A549 (cell line): ENCODE measurements at regions not wholly inside any gene's neighbourhood (a gene's known extent, or its start where the extent isn't known, plus 50 kb on each side); places are given as distances from the start of the nearest gene placed in this dataset.

Source experiments
- ATAC-seq, 2 experiments: fragments of 200-7000 bp in 1 of 2; fragments of >200 bp in 1 of 2; cut with Nextera tagmentation in 1 of 2; cut with Tn5 transposase in 1 of 2; 3 replicates each; pipeline versions ENCODE4 v1.8.0 to v1.9.1; 2018 to 2020; ENCODE audit warnings: mild to moderate bottlenecking in 1 of 2, moderate library complexity in 1 of 2
- CTCF ChIA-PET: fragments of 300-600 bp; sonication (Branson Sonifier 250); formaldehyde crosslinking; extraction: SDS; loops from one replicate; lab custom pipeline; 2021; ENCODE audit warnings: antibody characterized with exemption, inconsistent platforms; lab: Yijun Ruan, JAX
- POLR2A ChIA-PET: fragments of 350-600 bp; formaldehyde crosslinking; extraction: SDS; loops from one replicate; lab custom pipeline; 2021; ENCODE audit warnings: antibody characterized with exemption, inconsistent platforms; lab: Yijun Ruan, JAX
- DNase-seq, 2 experiments: peaks; one replicate each; pipeline versions ENCODE4 v3.0.0 to v3.0.0-alpha.2; 2011 to 2016; ENCODE audit warnings: low read depth in 1 of 2, low spot score in 1 of 2
- FAIRE-seq: peaks from 2 replicates; lab custom pipeline; 2011; peaks lifted over from hg19 to GRCh38; lab: Jason Lieb, UNC
- H3K27ac ChIP-seq, 2 experiments: fragments of >200 bp; sonication (Bioruptor Twin); formaldehyde crosslinking; 3 replicates each; pipeline ENCODE4 v1.5.1; 2016 to 2017
- H3K4me1 ChIP-seq: fragments of >200 bp; sonication (Bioruptor Twin); formaldehyde crosslinking; 3 replicates; pipeline ENCODE4 v1.6.1; 2016
- H3K4me2 ChIP-seq: fragments of >200 bp; sonication (Bioruptor Twin); formaldehyde crosslinking; 3 replicates; pipeline ENCODE4 v1.6.1; 2016
- H3K4me3 ChIP-seq: fragments of >200 bp; sonication (Bioruptor Twin); formaldehyde crosslinking; 3 replicates; pipeline ENCODE4 v1.5.1; 2016
- H3K9me3 ChIP-seq: fragments of >200 bp; sonication (Bioruptor Twin); formaldehyde crosslinking; 3 replicates; pipeline ENCODE4 v1.6.1; 2016
- BHLHE40 ChIP-seq: IDR thresholded peaks from 2 replicates; pipeline ENCODE4 v1.6.1; 2012; ENCODE audit warnings: low read depth, low read length, inconsistent platforms
- CBX2 ChIP-seq: fragments of 200-600 bp; sonication (generic); IDR thresholded peaks from 2 replicates; pipeline ENCODE4 v1.6.1; 2016; ENCODE audit warnings: low read depth, mild to moderate bottlenecking, borderline replicate concordance
- CHD2 ChIP-seq: fragments of 150-350 bp; IDR thresholded peaks from 2 replicates; pipeline ENCODE4 v1.6.1; 2014; ENCODE audit warnings: low read length; ENCODE audit not compliant: partially characterized antibody
- EHF ChIP-seq: fragments of 250-450 bp; sonication (Bioruptor Pico); IDR thresholded peaks from 2 replicates; pipeline ENCODE4 v1.5.0; 2020; ENCODE audit warnings: mild to moderate bottlenecking
- EHMT2 ChIP-seq: fragments of 200-600 bp; sonication (generic); IDR thresholded peaks from 2 replicates; pipeline ENCODE4 v1.6.1; 2016; ENCODE audit warnings: antibody characterized with exemption, low read depth, mild to moderate bottlenecking, moderate library complexity
- EP300 ChIP-seq, 2 experiments: fragments of >200 bp; sonication (Bioruptor Twin); formaldehyde crosslinking; IDR thresholded peaks; 2 replicates in 1 of 2; 3 replicates in 1 of 2; pipeline ENCODE4 v1.6.1; 2016 to 2017
- FOSB ChIP-seq: fragments of 250-450 bp; sonication (Bioruptor Pico); IDR thresholded peaks from 2 replicates; pipeline ENCODE4 v1.5.0; 2020; ENCODE audit warnings: mild to moderate bottlenecking, moderate library complexity
- FOSL2 ChIP-seq, 2 experiments: fragments of 450-650 bp in 1 of 2; fragments of >200 bp in 1 of 2; sonication (Bioruptor Twin) in 1 of 2; formaldehyde crosslinking; IDR thresholded peaks; 2 replicates each; pipeline versions ENCODE4 v1.5.0 to v1.6.1; 2016 to 2020; ENCODE audit warnings: mild to moderate bottlenecking in 1 of 2, moderate library complexity in 1 of 2
- HES2 ChIP-seq: fragments of >200 bp; sonication (Bioruptor Twin); formaldehyde crosslinking; IDR thresholded peaks from 2 replicates; pipeline ENCODE4 v1.6.1; 2016
- HOXA7 ChIP-seq: fragments of 250-450 bp; sonication (Bioruptor Pico); IDR thresholded peaks from 2 replicates; pipeline ENCODE4 v1.5.0; 2020; ENCODE audit warnings: mild to moderate bottlenecking, moderate library complexity
- HOXB13 ChIP-seq: fragments of 250-450 bp; sonication (Bioruptor Pico); IDR thresholded peaks from 2 replicates; pipeline ENCODE4 v1.5.0; 2020; ENCODE audit warnings: low read depth, mild to moderate bottlenecking, moderate library complexity
- HOXB5 ChIP-seq: fragments of 250-450 bp; sonication (Bioruptor Pico); IDR thresholded peaks from 2 replicates; pipeline ENCODE4 v1.5.0; 2020; ENCODE audit warnings: mild to moderate bottlenecking, moderate library complexity
- JUNB ChIP-seq: fragments of >200 bp; sonication (Bioruptor Twin); formaldehyde crosslinking; IDR thresholded peaks from 2 replicates; pipeline ENCODE4 v1.6.1; 2016
- MAFK ChIP-seq: fragments of 450-650 bp; IDR thresholded peaks from 2 replicates; pipeline ENCODE4 v1.6.1; 2014; ENCODE audit not compliant: partially characterized antibody
- MAZ ChIP-seq: fragments of 150-350 bp; IDR thresholded peaks from 2 replicates; pipeline ENCODE4 v1.6.1; 2014; ENCODE audit warnings: antibody characterized with exemption, low read depth, low read length, borderline replicate concordance
- MYC ChIP-seq: IDR thresholded peaks from 2 replicates; pipeline ENCODE4 v1.6.1; 2012; ENCODE audit warnings: mild to moderate bottlenecking, inconsistent platforms, low read length, improper control_type of control experiment, borderline replicate concordance
- NPAS2 ChIP-seq: fragments of 250-450 bp; sonication (Bioruptor Pico); IDR thresholded peaks from 2 replicates; pipeline ENCODE4 v1.8.0; 2022; ENCODE audit warnings: mild to moderate bottlenecking, moderate library complexity, borderline replicate concordance
- POLR2AphosphoS2 ChIP-seq: conservative IDR thresholded peaks from 2 replicates; pipeline ENCODE4 v1.6.1; 2012; ENCODE audit warnings: low read length, improper control_type of control experiment, inconsistent platforms
- RFX5 ChIP-seq: fragments of 450-650 bp; IDR thresholded peaks from 2 replicates; pipeline ENCODE4 v1.7.1; 2014; ENCODE audit warnings: antibody characterized with exemption, mild to moderate bottlenecking, moderate library complexity
- TFCP2L1 ChIP-seq: fragments of 250-450 bp; sonication (Bioruptor Pico); IDR thresholded peaks from 2 replicates; pipeline ENCODE4 v1.5.0; 2021; ENCODE audit warnings: mild to moderate bottlenecking
- USF2 ChIP-seq: fragments of 450-650 bp; IDR thresholded peaks from 2 replicates; pipeline ENCODE4 v1.6.1; 2014; ENCODE audit warnings: antibody characterized with exemption
- ZC3H11A ChIP-seq: fragments of 450-650 bp; IDR thresholded peaks from 2 replicates; pipeline ENCODE4 v1.6.1; 2014; ENCODE audit warnings: antibody characterized with exemption, mild to moderate bottlenecking
- WGBS: methylation state at CpG from one replicate; pipeline ENCODE4 v1.1.6; 2017; ENCODE audit errors: missing lambda C conversion rate; 5-methylcytosine and 5-hydroxymethylcytosine counted together
- TF ChIP-seq, protein P1 (sequence below): fragments of 250-450 bp; sonication (Bioruptor Pico); IDR thresholded peaks from 2 replicates; pipeline ENCODE4 v1.5.0; 2021; ENCODE audit warnings: mild to moderate bottlenecking, moderate library complexity, borderline replicate concordance
- TF ChIP-seq, protein P2 (sequence below): fragments of 150-350 bp; IDR thresholded peaks from 2 replicates; pipeline ENCODE4 v1.6.1; 2014; ENCODE audit warnings: low read depth, mild to moderate bottlenecking, low read length
- TF ChIP-seq, protein P3 (sequence below): fragments of 200-600 bp; sonication (generic); IDR thresholded peaks from 2 replicates; pipeline ENCODE4 v1.6.1; 2016; ENCODE audit warnings: antibody characterized with exemption, mild to moderate bottlenecking, moderate library complexity
- TF ChIP-seq, protein P4 (sequence below): fragments of >200 bp; sonication (Bioruptor Twin); formaldehyde crosslinking; IDR thresholded peaks from 3 replicates; pipeline ENCODE4 v1.6.1; 2016

DNA sequence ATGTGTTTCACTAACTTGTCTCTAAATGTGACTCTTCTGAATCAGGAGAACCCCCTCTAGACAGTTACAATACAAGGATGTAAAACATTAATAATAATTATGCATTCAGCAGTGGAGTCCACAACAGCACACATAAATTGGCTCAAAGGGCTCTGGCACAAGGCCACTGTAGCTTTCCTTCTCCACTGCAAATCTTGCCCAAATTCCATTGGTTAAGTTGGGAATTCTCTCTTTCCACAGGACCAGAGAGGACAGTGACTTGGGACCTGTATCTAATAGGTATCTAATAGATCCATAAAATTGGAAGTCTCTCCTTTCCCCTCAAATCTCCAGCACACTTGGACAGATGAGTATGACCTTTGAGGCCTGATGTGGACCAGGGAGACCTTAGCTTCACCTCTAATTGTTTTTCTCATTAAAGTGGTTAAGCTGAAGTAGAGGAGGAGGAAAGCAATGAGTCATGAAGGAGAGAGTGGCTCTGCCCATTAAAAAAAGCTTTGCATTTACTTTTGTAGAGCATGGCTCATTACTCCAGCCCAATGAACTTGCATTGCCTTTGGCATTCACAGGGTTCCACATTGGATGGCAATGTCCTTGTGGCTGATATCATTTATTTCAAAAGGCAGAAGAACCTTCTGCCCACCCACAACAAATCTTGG, 72.3 kb upstream of the SH3RF1 start:
- Histone ChIP-seq H3K4me1 (peaks cover 9% of the 10 kb centered on the region), H3K27ac (no peak overlapping the region), H3K9me3 (no peaks in the 10 kb centered on the region), H3K4me3 (no peak overlapping the region), H3K4me2 (no peak overlapping the region)
- CTCF ChIA-PET = interaction anchor here (1.0 to 1.9 kb wide), 2 partner anchors 11 to 16 kb away, joined by 3 to 4 read pairs; no protein-coding TSS in a partner anchor
- POLR2A ChIA-PET = no interaction called here
- TF ChIP-seq MAFK = no peak
- no peak for TF ChIP-seq HOXB5 (CRISPR knock-in tag)
- TF ChIP-seq USF2 = no peak
- no peak for TF ChIP-seq EP300 (IDR thresholded peaks at IDR 0.05)
- no peak for TF ChIP-seq EHMT2
- TF ChIP-seq ZC3H11A = no peak
- no peak for TF ChIP-seq NPAS2
- no peak for TF ChIP-seq HOXA7
- TF ChIP-seq, protein P1, sequence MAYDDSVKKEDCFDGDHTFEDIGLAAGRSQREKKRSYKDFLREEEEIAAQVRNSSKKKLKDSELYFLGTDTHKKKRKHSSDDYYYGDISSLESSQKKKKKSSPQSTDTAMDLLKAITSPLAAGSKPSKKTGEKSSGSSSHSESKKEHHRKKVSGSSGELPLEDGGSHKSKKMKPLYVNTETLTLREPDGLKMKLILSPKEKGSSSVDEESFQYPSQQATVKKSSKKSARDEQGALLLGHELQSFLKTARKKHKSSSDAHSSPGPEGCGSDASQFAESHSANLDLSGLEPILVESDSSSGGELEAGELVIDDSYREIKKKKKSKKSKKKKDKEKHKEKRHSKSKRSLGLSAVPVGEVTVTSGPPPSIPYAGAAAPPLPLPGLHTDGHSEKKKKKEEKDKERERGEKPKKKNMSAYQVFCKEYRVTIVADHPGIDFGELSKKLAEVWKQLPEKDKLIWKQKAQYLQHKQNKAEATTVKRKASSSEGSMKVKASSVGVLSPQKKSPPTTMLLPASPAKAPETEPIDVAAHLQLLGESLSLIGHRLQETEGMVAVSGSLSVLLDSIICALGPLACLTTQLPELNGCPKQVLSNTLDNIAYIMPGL (CRISPR knock-in tag) = no peak
- no peak for TF ChIP-seq RFX5
- no peak for TF ChIP-seq MAZ
- no peak for TF ChIP-seq HOXB13 (CRISPR knock-in tag)
- TF ChIP-seq EHF (CRISPR knock-in tag) = no peak
- TF ChIP-seq, protein P2, sequence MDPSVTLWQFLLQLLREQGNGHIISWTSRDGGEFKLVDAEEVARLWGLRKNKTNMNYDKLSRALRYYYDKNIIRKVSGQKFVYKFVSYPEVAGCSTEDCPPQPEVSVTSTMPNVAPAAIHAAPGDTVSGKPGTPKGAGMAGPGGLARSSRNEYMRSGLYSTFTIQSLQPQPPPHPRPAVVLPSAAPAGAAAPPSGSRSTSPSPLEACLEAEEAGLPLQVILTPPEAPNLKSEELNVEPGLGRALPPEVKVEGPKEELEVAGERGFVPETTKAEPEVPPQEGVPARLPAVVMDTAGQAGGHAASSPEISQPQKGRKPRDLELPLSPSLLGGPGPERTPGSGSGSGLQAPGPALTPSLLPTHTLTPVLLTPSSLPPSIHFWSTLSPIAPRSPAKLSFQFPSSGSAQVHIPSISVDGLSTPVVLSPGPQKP = no peak
- no peak for TF ChIP-seq HES2
- no peak for FAIRE-seq
- DNase-seq = no peak
- ATAC-seq = no peak

DNA sequence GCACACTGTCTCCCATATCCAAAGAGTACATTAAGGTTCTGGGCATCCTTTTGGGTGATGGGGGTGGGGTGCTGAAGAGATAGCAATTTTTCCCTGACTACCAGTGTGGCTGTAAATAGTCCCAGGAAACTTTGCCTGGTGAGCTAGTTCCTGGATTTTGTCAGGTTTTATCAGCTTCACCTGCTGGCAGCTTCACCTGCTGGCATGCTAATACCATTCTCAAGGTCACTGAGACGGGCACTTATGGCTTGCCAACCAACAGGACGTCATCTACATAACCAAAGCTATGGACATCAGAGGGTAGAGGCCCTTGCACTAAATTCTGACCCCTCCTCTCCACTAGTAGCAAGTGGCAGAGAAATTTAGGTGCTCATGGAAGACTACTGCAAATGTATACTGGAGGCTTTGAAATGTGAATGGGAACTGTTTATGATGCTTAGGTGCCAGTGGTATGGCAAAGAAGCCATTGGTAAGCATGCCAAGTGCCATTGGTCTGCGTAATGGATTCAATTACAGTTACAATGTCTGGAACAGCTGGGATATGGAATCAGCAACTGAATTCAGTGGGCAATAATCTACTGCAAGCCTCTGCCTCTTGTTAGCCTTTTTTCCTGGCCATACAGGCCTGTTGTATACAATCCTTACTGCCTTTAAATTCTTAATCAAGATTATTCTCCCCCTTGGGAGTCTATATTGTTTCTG, 71.6 kb upstream of the SH3RF1 start:
- Histone ChIP-seq H3K4me2 (no peak overlapping the region), H3K27ac (no peak overlapping the region)
- no peak for FAIRE-seq
- TF ChIP-seq, protein P3, sequence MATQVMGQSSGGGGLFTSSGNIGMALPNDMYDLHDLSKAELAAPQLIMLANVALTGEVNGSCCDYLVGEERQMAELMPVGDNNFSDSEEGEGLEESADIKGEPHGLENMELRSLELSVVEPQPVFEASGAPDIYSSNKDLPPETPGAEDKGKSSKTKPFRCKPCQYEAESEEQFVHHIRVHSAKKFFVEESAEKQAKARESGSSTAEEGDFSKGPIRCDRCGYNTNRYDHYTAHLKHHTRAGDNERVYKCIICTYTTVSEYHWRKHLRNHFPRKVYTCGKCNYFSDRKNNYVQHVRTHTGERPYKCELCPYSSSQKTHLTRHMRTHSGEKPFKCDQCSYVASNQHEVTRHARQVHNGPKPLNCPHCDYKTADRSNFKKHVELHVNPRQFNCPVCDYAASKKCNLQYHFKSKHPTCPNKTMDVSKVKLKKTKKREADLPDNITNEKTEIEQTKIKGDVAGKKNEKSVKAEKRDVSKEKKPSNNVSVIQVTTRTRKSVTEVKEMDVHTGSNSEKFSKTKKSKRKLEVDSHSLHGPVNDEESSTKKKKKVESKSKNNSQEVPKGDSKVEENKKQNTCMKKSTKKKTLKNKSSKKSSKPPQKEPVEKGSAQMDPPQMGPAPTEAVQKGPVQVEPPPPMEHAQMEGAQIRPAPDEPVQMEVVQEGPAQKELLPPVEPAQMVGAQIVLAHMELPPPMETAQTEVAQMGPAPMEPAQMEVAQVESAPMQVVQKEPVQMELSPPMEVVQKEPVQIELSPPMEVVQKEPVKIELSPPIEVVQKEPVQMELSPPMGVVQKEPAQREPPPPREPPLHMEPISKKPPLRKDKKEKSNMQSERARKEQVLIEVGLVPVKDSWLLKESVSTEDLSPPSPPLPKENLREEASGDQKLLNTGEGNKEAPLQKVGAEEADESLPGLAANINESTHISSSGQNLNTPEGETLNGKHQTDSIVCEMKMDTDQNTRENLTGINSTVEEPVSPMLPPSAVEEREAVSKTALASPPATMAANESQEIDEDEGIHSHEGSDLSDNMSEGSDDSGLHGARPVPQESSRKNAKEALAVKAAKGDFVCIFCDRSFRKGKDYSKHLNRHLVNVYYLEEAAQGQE = no peak
- TF ChIP-seq FOSB (CRISPR knock-in tag) (no peak), POLR2AphosphoS2 (no peak), USF2 (no peak), CHD2 (no peak), TFCP2L1 (CRISPR knock-in tag) (no peak), HOXB13 (CRISPR knock-in tag) (no peak), FOSL2 (IDR thresholded peaks at IDR 0.05) (no peak), FOSL2 (CRISPR knock-in tag; IDR thresholded peaks at IDR 0.05) (no peak), MYC (no peak), JUNB (no peak), HOXA7 (no peak), BHLHE40 (no peak), CBX2 (no peak)
- TF ChIP-seq, protein P4, sequence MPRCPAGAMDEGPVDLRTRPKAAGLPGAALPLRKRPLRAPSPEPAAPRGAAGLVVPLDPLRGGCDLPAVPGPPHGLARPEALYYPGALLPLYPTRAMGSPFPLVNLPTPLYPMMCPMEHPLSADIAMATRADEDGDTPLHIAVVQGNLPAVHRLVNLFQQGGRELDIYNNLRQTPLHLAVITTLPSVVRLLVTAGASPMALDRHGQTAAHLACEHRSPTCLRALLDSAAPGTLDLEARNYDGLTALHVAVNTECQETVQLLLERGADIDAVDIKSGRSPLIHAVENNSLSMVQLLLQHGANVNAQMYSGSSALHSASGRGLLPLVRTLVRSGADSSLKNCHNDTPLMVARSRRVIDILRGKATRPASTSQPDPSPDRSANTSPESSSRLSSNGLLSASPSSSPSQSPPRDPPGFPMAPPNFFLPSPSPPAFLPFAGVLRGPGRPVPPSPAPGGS = no peak

More for the DNA sequence above, 71.6 kb upstream of the SH3RF1 start:
- POLR2A ChIA-PET = no interaction called here
- CTCF ChIA-PET = interaction anchor here (1.0 to 1.9 kb wide), 2 partner anchors 12 to 17 kb away, joined by 3 to 4 read pairs; no protein-coding TSS in a partner anchor
- Histone ChIP-seq H3K4me3 (no peak overlapping the region), H3K9me3 (no peaks in the 10 kb centered on the region), H3K4me1 (peaks cover 9% of the 10 kb centered on the region)
- ATAC-seq (no peak), DNase-seq (no peak)
- WGBS = 71% methylated on average over 3 of the region's 3 CpGs
